ENCODE measurements at regions not wholly inside any gene's neighbourhood (a gene's known extent, or its start where the extent isn't known, plus 50 kb on each side); places are given as distances from the start of the nearest gene placed in this dataset.
"Not testable (repeated sequence)": the region's sequence is repeated elsewhere in the genome, so short reads cannot be mapped to it uniquely, and the experiment has no call there.

- not testable (repeated sequence) for TF ChIP-seq CTCF (conservative IDR thresholded peaks at IDR 0.05 in 1 of 2, IDR thresholded peaks at IDR 0.05 in 1 of 2; ENCODE audit: low read depth in 1 of 2, low read length in 2 of 2); EZH2 (IDR thresholded peaks at IDR 0.05; ENCODE audit: low read length, missing control alignments)
These were observed 228.8 kb upstream of the NBPF12 start for GRCh38 chr1:146709302-146709701.
